ENCODE measurements at regions not wholly inside any gene's neighbourhood (a gene's known extent, or its start where the extent isn't known, plus 50 kb on each side); places are given as distances from the start of the nearest gene placed in this dataset.
A peak's percentile ranks its signal among the peaks of the same experiment; 100 is the strongest.
"Not testable (repeated sequence)": the region's sequence is repeated elsewhere in the genome, so short reads cannot be mapped to it uniquely, and the experiment has no call there.

GRCh38 chr12:74280156-74280655 is 257.4 kb upstream of the ATXN7L3B start:
- DNase-seq (ENCODE audit: low read depth), result no peak

GRCh38 chr12:74281401-74282180 is 256.0 kb upstream of the ATXN7L3B start:
- not testable (repeated sequence) for DNase-seq (ENCODE audit: low read depth)

- DNase-seq (ENCODE audit: low read depth), result no peak
Measured at GRCh38 chr12:74283646-74284045, 254.0 kb upstream of the ATXN7L3B start.

GRCh38 chr12:74285773-74286172 is 251.9 kb upstream of the ATXN7L3B start:
- DNase-seq (ENCODE audit: low read depth), result no peak

GRCh38 chr12:74286254-74286653 is 251.4 kb upstream of the ATXN7L3B start:
- DNase-seq (ENCODE audit: low read depth), result no peak

- no peak for DNase-seq (ENCODE audit: low read depth)
Measured at GRCh38 chr12:74292351-74293194, 245.1 kb upstream of the ATXN7L3B start.

GRCh38 chr12:74293689-74294131 is 243.9 kb upstream of the ATXN7L3B start:
- DNase-seq (ENCODE audit: low read depth), result no peak

- peak; percentile 47 for DNase-seq (ENCODE audit: low read depth)
Measured at GRCh38 chr12:74317078-74317601, 220.5 kb upstream of the ATXN7L3B start.

GRCh38 chr12:74317741-74318140 is 219.9 kb upstream of the ATXN7L3B start:
- DNase-seq (ENCODE audit: low read depth), result no peak

GRCh38 chr12:74319886-74320285 is 217.7 kb upstream of the ATXN7L3B start:
- no peak for DNase-seq (ENCODE audit: low read depth)

- no peak for DNase-seq (ENCODE audit: low read depth)
Measured at GRCh38 chr12:74321381-74321780, 216.3 kb upstream of the ATXN7L3B start.

- no peak for DNase-seq (ENCODE audit: low read depth)
Measured at GRCh38 chr12:74322792-74323191, 214.8 kb upstream of the ATXN7L3B start.

GRCh38 chr12:74328623-74329022 is 209.0 kb upstream of the ATXN7L3B start:
- DNase-seq (ENCODE audit: low read depth), result no peak

- no peak for DNase-seq (ENCODE audit: low read depth)
Measured at GRCh38 chr12:74334780-74335179, 202.9 kb upstream of the ATXN7L3B start.

GRCh38 chr12:74337951-74338350 is 199.7 kb upstream of the ATXN7L3B start:
- DNase-seq (ENCODE audit: low read depth), result no peak

GRCh38 chr12:74339211-74339610 is 198.4 kb upstream of the ATXN7L3B start:
- DNase-seq (ENCODE audit: low read depth), result no peak

- DNase-seq (ENCODE audit: low read depth), result no peak
Measured at GRCh38 chr12:74349925-74350324, 187.7 kb upstream of the ATXN7L3B start.

GRCh38 chr12:74365178-74365964 is 172.3 kb upstream of the ATXN7L3B start:
- no peak for DNase-seq (ENCODE audit: low read depth)

- DNase-seq (ENCODE audit: low read depth), result no peak
Measured at GRCh38 chr12:74370608-74371216, 166.9 kb upstream of the ATXN7L3B start.

- no peak for DNase-seq (ENCODE audit: low read depth)
Measured at GRCh38 chr12:74379114-74379513, 158.5 kb upstream of the ATXN7L3B start.

GRCh38 chr12:74381958-74382357 is 155.7 kb upstream of the ATXN7L3B start:
- no peak for DNase-seq (ENCODE audit: low read depth)

Measured in non-pigmented ciliary epithelial cell (primary cell).